AG04450 (cell line): ENCODE measurements at regions not wholly inside any gene's neighbourhood (a gene's known extent, or its start where the extent isn't known, plus 50 kb on each side); places are given as distances from the start of the nearest gene placed in this dataset.
"Not testable (repeated sequence)": the region's sequence is repeated elsewhere in the genome, so short reads cannot be mapped to it uniquely, and the experiment has no call there.

Source experiments
- CTCF ChIA-PET: fragments of 300-600, 350-600 bp; formaldehyde crosslinking; extraction: SDS; loops from one replicate; lab custom pipeline; 2022; ENCODE audit warnings: antibody characterized with exemption, inconsistent platforms; lab: Charles Lee
- POLR2A ChIA-PET: fragments of 350-600 bp; formaldehyde crosslinking; extraction: SDS; loops from one replicate; lab custom pipeline; 2021; ENCODE audit warnings: antibody characterized with exemption, inconsistent platforms; lab: Yijun Ruan, JAX
- DNase-seq: peaks from one replicate; pipeline ENCODE4 v3.0.0-alpha.2; 2011; ENCODE audit warnings: low read depth, low spot score
- H3K27ac ChIP-seq: one replicate; pipeline ENCODE4 v1.5.1; 2012; ENCODE audit warnings: low read depth, low read length, control low read depth
- H3K27me3 ChIP-seq: one replicate; pipeline ENCODE4 v1.6.0; 2012; ENCODE audit warnings: low read length; ENCODE audit not compliant: control insufficient read depth, insufficient read depth
- H3K4me3 ChIP-seq: 2 replicates; pipeline ENCODE4 v1.5.1; 2011; ENCODE audit warnings: mild to moderate bottlenecking, low read depth, low read length, control low read depth
- H3K9me3 ChIP-seq: 2 replicates; pipeline ENCODE4 v1.5.1; 2012; ENCODE audit warnings: low read length; ENCODE audit not compliant: control insufficient read depth, insufficient read depth
- CTCF ChIP-seq: IDR thresholded peaks from 2 replicates; pipeline ENCODE4 v1.5.1; 2011; ENCODE audit warnings: low read depth, low read length, control low read depth, inconsistent platforms

- DNase-seq, result no peak
- ChIA-PET POLR2A (no interaction called here), CTCF (no interaction called here)
- no peak overlapping the region for H3K27ac ChIP-seq
- H3K27me3 ChIP-seq, result no peaks in the 10 kb centered on the region
- TF ChIP-seq CTCF, result no peak
- H3K9me3 ChIP-seq, result no peaks in the 10 kb centered on the region
- no peak overlapping the region for H3K4me3 ChIP-seq
Observed at GRCh38 chr2:192700934-192701333, 506.2 kb upstream of the TMEFF2 start.

GRCh38 chr2:192697880-192698279 is 503.1 kb upstream of the TMEFF2 start:
- CTCF ChIA-PET, result no interaction called here
- POLR2A ChIA-PET, result no interaction called here
- Histone ChIP-seq H3K27ac (no peak overlapping the region), H3K4me3 (no peak overlapping the region), H3K27me3 (no peaks in the 10 kb centered on the region), H3K9me3 (no peaks in the 10 kb centered on the region)
- TF ChIP-seq CTCF, result no peak
- no peak for DNase-seq

GRCh38 chr2:192696857-192697256 is 502.1 kb upstream of the TMEFF2 start:
- POLR2A ChIA-PET, result no interaction called here
- H3K9me3 ChIP-seq, result no peaks in the 10 kb centered on the region
- CTCF ChIA-PET, result no interaction called here
- H3K27me3 ChIP-seq, result no peaks in the 10 kb centered on the region
- H3K4me3 ChIP-seq, result no peak overlapping the region
- no peak for DNase-seq
- H3K27ac ChIP-seq, result no peak overlapping the region
- TF ChIP-seq CTCF, result no peak

- no peaks in the 10 kb centered on the region for H3K27me3 ChIP-seq
- ChIA-PET POLR2A (no interaction called here), CTCF (no interaction called here)
- no peak overlapping the region for H3K27ac ChIP-seq
- TF ChIP-seq CTCF, result no peak
- no peak overlapping the region for H3K4me3 ChIP-seq
- H3K9me3 ChIP-seq, result no peaks in the 10 kb centered on the region
- DNase-seq, result no peak
Observed at GRCh38 chr2:192687015-192687414, 492.3 kb upstream of the TMEFF2 start.

- POLR2A ChIA-PET, H3K27me3 ChIP-seq, CTCF ChIA-PET, H3K27ac ChIP-seq, H3K4me3 ChIP-seq, DNase-seq, H3K9me3 ChIP-seq: not testable (repeated sequence)
Observed at GRCh38 chr2:192682511-192682910, 487.8 kb upstream of the TMEFF2 start.

GRCh38 chr2:192675681-192676080 is 480.9 kb upstream of the TMEFF2 start:
- CTCF ChIA-PET, result interaction anchor here (0.6 kb wide), 1 partner anchor 105 kb away, joined by 3 read pairs; no protein-coding TSS in a partner anchor
- POLR2A ChIA-PET, result no interaction called here
- no peak for TF ChIP-seq CTCF
- no peak overlapping the region for H3K4me3 ChIP-seq
- peaks cover 6% of the 10 kb centered on the region; the same call in 1 of the 2 replicates for H3K9me3 ChIP-seq
- H3K27me3 ChIP-seq, result no peaks in the 10 kb centered on the region
- DNase-seq, result no peak
- no peak overlapping the region for H3K27ac ChIP-seq
